ENCODE measurements at regions not wholly inside any gene's neighbourhood (a gene's known extent, or its start where the extent isn't known, plus 50 kb on each side); places are given as distances from the start of the nearest gene placed in this dataset.

GRCh38 chr2:221276033-221276432 lies 296.1 kb downstream of the EPHA4 start:
- DNase-seq, result no peak

- no peak for DNase-seq
These were observed 295.5 kb downstream of the EPHA4 start for GRCh38 chr2:221276601-221277000.

- no peak for DNase-seq
These were observed 289.7 kb downstream of the EPHA4 start for GRCh38 chr2:221282386-221282785.

GRCh38 chr2:221283896-221284545 lies 288.1 kb downstream of the EPHA4 start:
- peak; percentile 3 for DNase-seq

- no peak for DNase-seq
These were observed 287.0 kb downstream of the EPHA4 start for GRCh38 chr2:221285148-221285547.

- no peak for DNase-seq
These were observed 285.7 kb downstream of the EPHA4 start for GRCh38 chr2:221286406-221286805.

- DNase-seq, result no peak
These were observed 282.7 kb downstream of the EPHA4 start for GRCh38 chr2:221289389-221289788.

GRCh38 chr2:221289846-221290245 lies 282.3 kb downstream of the EPHA4 start:
- no peak for DNase-seq

GRCh38 chr2:221293949-221294742 lies 278.0 kb downstream of the EPHA4 start:
- DNase-seq, result no peak

- no peak for DNase-seq
These were observed 267.2 kb downstream of the EPHA4 start for GRCh38 chr2:221304916-221305315.

GRCh38 chr2:221308507-221309066 lies 263.5 kb downstream of the EPHA4 start:
- no peak for DNase-seq

- no peak for DNase-seq
These were observed 262.1 kb downstream of the EPHA4 start for GRCh38 chr2:221309892-221310583.

- no peak for DNase-seq
These were observed 261.4 kb downstream of the EPHA4 start for GRCh38 chr2:221310730-221311129.

- peak; percentile 35 for DNase-seq
These were observed 259.5 kb downstream of the EPHA4 start for GRCh38 chr2:221312634-221313033.

GRCh38 chr2:221314786-221315185 lies 257.3 kb downstream of the EPHA4 start:
- DNase-seq, result no peak

- no peak for DNase-seq
These were observed 253.6 kb downstream of the EPHA4 start for GRCh38 chr2:221318376-221319130.

GRCh38 chr2:221322741-221323140 lies 249.4 kb downstream of the EPHA4 start:
- DNase-seq, result no peak

GRCh38 chr2:221323513-221323912 lies 248.6 kb downstream of the EPHA4 start:
- DNase-seq, result no peak

- DNase-seq, result no peak
These were observed 241.7 kb downstream of the EPHA4 start for GRCh38 chr2:221330436-221330835.

- DNase-seq, result no peak
These were observed 237.5 kb downstream of the EPHA4 start for GRCh38 chr2:221334481-221335218.

GRCh38 chr2:221335219-221335752 lies 236.8 kb downstream of the EPHA4 start:
- DNase-seq, result no peak

- no peak for DNase-seq
These were observed 235.1 kb downstream of the EPHA4 start for GRCh38 chr2:221336967-221337366.
